ENCODE measurements at regions not wholly inside any gene's neighbourhood (a gene's known extent, or its start where the extent isn't known, plus 50 kb on each side); places are given as distances from the start of the nearest gene placed in this dataset.

DNA sequence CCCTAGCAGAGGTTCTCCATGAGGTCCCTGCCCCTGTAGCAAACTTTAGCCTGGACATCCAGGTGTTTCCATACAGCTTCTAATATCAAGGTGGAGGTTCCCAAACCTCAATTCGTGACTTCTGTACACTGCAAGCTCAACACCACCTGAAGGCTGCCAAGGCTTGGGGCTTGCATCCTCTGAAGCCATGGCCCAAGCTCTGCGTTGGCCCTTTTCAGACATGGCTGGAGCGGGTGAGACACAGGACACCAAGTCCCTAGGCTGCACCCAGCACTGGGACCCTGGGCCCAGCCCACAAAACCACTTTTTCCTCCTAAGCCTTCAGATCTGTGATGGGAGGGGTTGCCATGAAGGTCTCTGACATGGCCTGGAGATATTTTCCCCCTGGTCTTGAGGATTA is 1292.0 kb downstream of the CDH8 start:
- CTCF ChIA-PET = no interaction called here
- TF ChIP-seq, protein P1, sequence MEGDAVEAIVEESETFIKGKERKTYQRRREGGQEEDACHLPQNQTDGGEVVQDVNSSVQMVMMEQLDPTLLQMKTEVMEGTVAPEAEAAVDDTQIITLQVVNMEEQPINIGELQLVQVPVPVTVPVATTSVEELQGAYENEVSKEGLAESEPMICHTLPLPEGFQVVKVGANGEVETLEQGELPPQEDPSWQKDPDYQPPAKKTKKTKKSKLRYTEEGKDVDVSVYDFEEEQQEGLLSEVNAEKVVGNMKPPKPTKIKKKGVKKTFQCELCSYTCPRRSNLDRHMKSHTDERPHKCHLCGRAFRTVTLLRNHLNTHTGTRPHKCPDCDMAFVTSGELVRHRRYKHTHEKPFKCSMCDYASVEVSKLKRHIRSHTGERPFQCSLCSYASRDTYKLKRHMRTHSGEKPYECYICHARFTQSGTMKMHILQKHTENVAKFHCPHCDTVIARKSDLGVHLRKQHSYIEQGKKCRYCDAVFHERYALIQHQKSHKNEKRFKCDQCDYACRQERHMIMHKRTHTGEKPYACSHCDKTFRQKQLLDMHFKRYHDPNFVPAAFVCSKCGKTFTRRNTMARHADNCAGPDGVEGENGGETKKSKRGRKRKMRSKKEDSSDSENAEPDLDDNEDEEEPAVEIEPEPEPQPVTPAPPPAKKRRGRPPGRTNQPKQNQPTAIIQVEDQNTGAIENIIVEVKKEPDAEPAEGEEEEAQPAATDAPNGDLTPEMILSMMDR (IDR thresholded peaks at IDR 0.05; ENCODE audit: insufficient read depth, low read depth, low read length) = no peak

DNA sequence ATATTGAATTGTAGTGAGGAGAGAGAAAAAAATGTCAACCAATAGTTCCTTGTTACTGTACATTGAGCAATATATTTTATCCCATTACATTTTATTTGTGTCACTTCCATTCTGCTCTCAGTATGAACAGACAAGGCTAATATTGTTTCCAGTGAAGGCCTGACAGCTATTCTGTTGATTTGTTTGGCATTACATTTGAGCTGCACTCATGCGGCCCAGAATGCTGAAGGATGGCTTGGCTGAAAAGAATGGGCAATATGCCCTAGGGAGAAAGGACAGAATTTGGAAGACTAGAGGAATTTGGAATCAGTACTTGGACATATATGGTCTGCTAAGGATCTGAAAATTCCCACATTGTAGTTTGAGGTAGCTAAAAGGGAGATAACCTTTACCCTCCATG is 1294.4 kb downstream of the CDH8 start:
- Histone ChIP-seq H3K4me3 (ENCODE audit: low read depth, low read length) (no peak overlapping the region), H3K27me3 (ENCODE audit: control insufficient read depth, insufficient read depth, low read length) (no peaks in the 10 kb centered on the region), H3K36me3 (ENCODE audit: control insufficient read depth, insufficient read depth, low read length) (no peaks in the 10 kb centered on the region)
- POLR2A ChIA-PET = no interaction called here
- CTCF ChIA-PET = no interaction called here
- DNase-seq (ENCODE audit: low read depth) = no peak
- TF ChIP-seq, protein P1 (IDR thresholded peaks at IDR 0.05; ENCODE audit: insufficient read depth, low read depth, low read length) = no peak

More for the DNA sequence above, 1292.0 kb downstream of the CDH8 start:
- no peak for DNase-seq (ENCODE audit: low read depth)
- POLR2A ChIA-PET = no interaction called here
- no peaks in the 10 kb centered on the region for H3K27me3 ChIP-seq (ENCODE audit: control insufficient read depth, insufficient read depth, low read length)
- no peaks in the 10 kb centered on the region for H3K36me3 ChIP-seq (ENCODE audit: control insufficient read depth, insufficient read depth, low read length)
- H3K4me3 ChIP-seq (ENCODE audit: low read depth, low read length) = no peak overlapping the region

DNA sequence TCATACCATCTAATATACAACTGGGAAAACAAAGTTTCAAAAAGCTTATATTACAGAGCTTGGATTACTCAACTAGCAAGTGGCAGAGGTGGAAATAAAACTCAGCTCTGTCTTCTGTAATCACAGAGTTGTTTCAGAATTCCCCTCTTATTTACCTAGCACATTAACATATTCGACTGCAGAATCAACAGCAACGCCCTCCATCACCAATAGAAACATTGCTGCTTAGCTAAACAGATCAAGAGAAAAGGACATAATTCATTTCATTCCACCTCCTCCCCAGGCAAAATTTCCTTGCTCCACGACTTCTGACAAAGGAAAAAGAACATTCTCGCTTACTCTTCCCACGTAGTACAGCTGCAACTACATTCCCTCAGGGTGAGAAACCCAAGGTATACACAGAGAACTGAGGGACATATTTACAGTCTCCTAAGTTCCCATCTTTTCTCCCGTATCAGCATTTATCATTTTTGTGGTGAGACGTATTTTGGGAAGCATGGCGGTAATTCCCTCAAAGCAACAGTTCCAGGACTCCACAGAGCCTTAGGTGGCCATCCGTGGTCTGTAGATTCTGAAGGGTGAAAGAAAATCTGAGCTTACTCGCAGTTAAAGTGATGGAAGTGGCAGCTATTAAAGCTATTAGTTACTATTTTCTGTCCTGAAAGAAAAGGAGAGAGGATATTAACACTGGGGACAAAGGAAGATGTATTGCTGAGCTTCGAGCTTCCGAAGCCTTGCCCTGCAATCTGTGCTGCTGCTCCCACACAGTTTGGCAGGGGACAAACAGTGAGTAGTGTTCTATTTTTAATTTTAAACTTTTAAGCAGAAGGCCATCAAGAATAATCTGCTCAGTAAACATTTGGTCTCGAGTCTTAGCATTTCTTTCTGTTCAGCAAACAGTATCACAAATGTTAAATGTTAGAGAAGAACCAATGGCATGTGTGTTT is 1296.2 kb downstream of the CDH8 start:
- Histone ChIP-seq H3K27me3 (ENCODE audit: control insufficient read depth, insufficient read depth, low read length) (no peaks in the 10 kb centered on the region), H3K4me3 (ENCODE audit: low read depth, low read length) (no peak overlapping the region), H3K36me3 (ENCODE audit: control insufficient read depth, insufficient read depth, low read length) (no peaks in the 10 kb centered on the region)
- DNase-seq (ENCODE audit: low read depth) = no peak
- POLR2A ChIA-PET = no interaction called here
- CTCF ChIA-PET = no interaction called here
- TF ChIP-seq, protein P1 (IDR thresholded peaks at IDR 0.05; ENCODE audit: insufficient read depth, low read depth, low read length) = no peak

DNA sequence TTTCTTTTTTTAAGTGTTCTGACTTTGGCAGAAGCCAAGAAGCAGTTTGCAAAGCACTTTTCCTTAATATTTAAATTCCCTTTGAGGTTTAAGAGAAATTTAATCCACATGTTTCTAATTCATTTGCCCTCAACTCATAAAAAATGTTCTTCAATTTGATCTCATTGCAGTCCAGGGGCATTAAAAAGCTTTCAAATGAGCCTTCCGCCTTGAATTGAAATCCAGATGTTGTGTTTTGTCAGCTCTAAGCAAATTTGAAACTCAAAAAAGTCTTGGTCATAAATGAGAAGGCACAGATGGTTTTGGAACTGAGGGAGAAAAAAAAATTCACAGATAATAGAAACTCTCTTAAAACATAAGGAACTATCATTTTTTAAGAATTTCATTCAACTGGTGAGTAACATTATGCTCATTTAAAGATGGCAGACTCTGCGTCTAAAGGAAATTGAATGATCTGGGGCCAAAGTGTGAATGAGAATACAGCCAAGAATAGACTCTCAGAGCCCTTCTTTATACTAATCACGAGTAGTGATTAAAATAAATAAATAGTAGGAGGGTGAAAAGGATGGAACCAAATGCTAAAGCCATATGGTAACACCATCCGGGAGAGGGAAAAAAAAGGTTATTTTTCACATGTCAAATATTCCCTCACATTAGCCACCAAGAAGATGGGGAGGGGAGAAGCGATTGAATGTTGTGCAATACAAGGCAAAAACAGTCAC is 1304.7 kb downstream of the CDH8 start:
- no peak overlapping the region for H3K4me3 ChIP-seq (ENCODE audit: low read depth, low read length)
- no peaks in the 10 kb centered on the region for H3K36me3 ChIP-seq (ENCODE audit: control insufficient read depth, insufficient read depth, low read length)
- DNase-seq (ENCODE audit: low read depth) = no peak
- ChIA-PET POLR2A (no interaction called here), CTCF (no interaction called here)
- TF ChIP-seq, protein P1 (IDR thresholded peaks at IDR 0.05; ENCODE audit: insufficient read depth, low read depth, low read length) = no peak
- no peaks in the 10 kb centered on the region for H3K27me3 ChIP-seq (ENCODE audit: control insufficient read depth, insufficient read depth, low read length)

DNA sequence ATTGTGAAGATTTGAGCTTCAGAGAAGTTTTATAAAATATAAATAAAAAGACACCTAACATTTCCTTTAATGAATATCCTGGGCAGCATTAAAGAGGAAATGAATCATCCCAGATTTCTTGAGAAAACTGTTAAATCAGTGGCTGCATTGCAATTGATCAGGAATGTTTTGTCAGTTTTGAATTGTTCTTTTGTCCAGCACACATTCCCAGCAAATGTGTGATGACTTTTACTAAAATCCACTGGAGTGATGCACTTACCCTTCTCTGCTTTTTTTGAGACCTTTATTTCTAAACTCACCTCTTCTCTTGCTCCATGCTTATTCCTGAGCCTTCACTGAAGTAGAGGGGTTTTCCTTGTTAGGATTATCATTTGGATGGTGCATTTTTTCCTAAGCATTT is 1307.2 kb downstream of the CDH8 start:
- no peaks in the 10 kb centered on the region for H3K36me3 ChIP-seq (ENCODE audit: control insufficient read depth, insufficient read depth, low read length)
- CTCF ChIA-PET = no interaction called here
- no peak overlapping the region for H3K4me3 ChIP-seq (ENCODE audit: low read depth, low read length)
- TF ChIP-seq, protein P1 (IDR thresholded peaks at IDR 0.05; ENCODE audit: insufficient read depth, low read depth, low read length) = no peak
- no peak for DNase-seq (ENCODE audit: low read depth)
- no peaks in the 10 kb centered on the region for H3K27me3 ChIP-seq (ENCODE audit: control insufficient read depth, insufficient read depth, low read length)
- POLR2A ChIA-PET = no interaction called here

All from BJ (cell line).